ENCODE measurements at regions not wholly inside any gene's neighbourhood (a gene's known extent, or its start where the extent isn't known, plus 50 kb on each side); places are given as distances from the start of the nearest gene placed in this dataset.

GRCh38 chr5:158203261-158203660 is 344.3 kb upstream of the CLINT1 start:
- TF ChIP-seq CTCF (IDR thresholded peaks at IDR 0.05) (no peak), POLR2A (IDR thresholded peaks at IDR 0.05) (no peak)

Data from adrenal gland (tissue), 5 donors.